Esophagus squamous epithelium (tissue), 4 donors: ENCODE measurements at regions not wholly inside any gene's neighbourhood (a gene's known extent, or its start where the extent isn't known, plus 50 kb on each side); places are given as distances from the start of the nearest gene placed in this dataset.

Source experiments
- CTCF ChIP-seq, 6 experiments: fragments of 450-650 bp in 4 of 6; fragments of 200-600 bp in 2 of 6; sonication (generic) in 2 of 6; IDR thresholded peaks; one replicate each; pipeline ENCODE4 v1.5.1; 2016 to 2019; ENCODE audit warnings: antibody characterized with exemption in 6 of 6, mild to moderate bottlenecking in 4 of 6, moderate library complexity in 4 of 6
- POLR2A ChIP-seq, 4 donors: fragments of 450-650 bp; IDR thresholded peaks; one replicate each; pipeline ENCODE4 v1.6.1; 2017; ENCODE audit warnings: antibody characterized with exemption in 4 of 4, mild to moderate bottlenecking in 4 of 4, moderate library complexity in 3 of 4

DNA sequence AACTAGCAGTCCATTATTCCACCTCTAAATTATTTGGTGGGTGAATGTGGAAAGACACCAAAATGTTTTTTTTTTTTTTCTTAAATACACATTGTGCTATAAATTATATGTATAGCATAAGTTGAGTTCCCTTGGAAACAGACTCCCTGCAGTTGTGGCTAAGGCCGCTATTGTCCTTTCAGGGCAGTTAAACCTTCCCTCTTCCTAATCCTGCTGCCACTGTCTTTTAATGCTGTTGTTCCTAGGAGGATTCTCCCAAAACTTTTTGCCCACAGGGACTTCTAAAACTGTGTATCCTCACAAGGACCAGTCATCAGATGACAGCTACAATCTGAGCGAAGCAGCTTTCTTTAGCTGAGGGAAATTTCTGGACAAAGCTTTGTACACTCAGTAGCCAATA lies 478.9 kb upstream of the CHORDC1 start:
- TF ChIP-seq CTCF (IDR thresholded peaks at IDR 0.05) (no peak), POLR2A (IDR thresholded peaks at IDR 0.05) (no peak)
